ENCODE measurements at regions not wholly inside any gene's neighbourhood (a gene's known extent, or its start where the extent isn't known, plus 50 kb on each side); places are given as distances from the start of the nearest gene placed in this dataset.
A peak's percentile ranks its signal among the peaks of the same experiment; 100 is the strongest.

- Mint-ChIP-seq H3K27me3 (ENCODE audit: unreplicated experiment) (no peaks in the 10 kb centered on the region), H3K36me3 (ENCODE audit: unreplicated experiment) (peaks cover 2% of the 10 kb centered on the region), H3K4me3 (ENCODE audit: unreplicated experiment) (no peak overlapping the region), H3K9me3 (ENCODE audit: unreplicated experiment) (no peaks in the 10 kb centered on the region), H3K27ac (ENCODE audit: unreplicated experiment) (no peak overlapping the region), H3K4me1 (ENCODE audit: unreplicated experiment) (peaks cover 37% of the 10 kb centered on the region)
- no peak for DNase-seq (ENCODE audit: extremely low spot score, unreplicated experiment)
- no peak for TF ChIP-seq CTCF (IDR thresholded peaks at IDR 0.05)
Observed at GRCh38 chr6:139611327-139612134, 237.1 kb upstream of the CITED2 start.

GRCh38 chr6:139608466-139609261 is 234.2 kb upstream of the CITED2 start:
- TF ChIP-seq CTCF (IDR thresholded peaks at IDR 0.05) = no peak
- DNase-seq (ENCODE audit: extremely low spot score, unreplicated experiment) = no peak
- peak overlapping the region; percentile 96 for H3K27ac Mint-ChIP-seq (ENCODE audit: unreplicated experiment)
- H3K4me3 Mint-ChIP-seq (ENCODE audit: unreplicated experiment) = no peak overlapping the region
- no peaks in the 10 kb centered on the region for H3K36me3 Mint-ChIP-seq (ENCODE audit: unreplicated experiment)
- peaks cover 8% of the 10 kb centered on the region for H3K9me3 Mint-ChIP-seq (ENCODE audit: unreplicated experiment)
- no peaks in the 10 kb centered on the region for H3K27me3 Mint-ChIP-seq (ENCODE audit: unreplicated experiment)
- H3K4me1 Mint-ChIP-seq (ENCODE audit: unreplicated experiment) = peaks cover 42% of the 10 kb centered on the region

GRCh38 chr6:139605350-139605749 is 230.9 kb upstream of the CITED2 start:
- Mint-ChIP-seq H3K9me3 (ENCODE audit: unreplicated experiment) (peaks cover 8% of the 10 kb centered on the region), H3K4me3 (ENCODE audit: unreplicated experiment) (no peak overlapping the region)
- DNase-seq (ENCODE audit: extremely low spot score, unreplicated experiment) = no peak

GRCh38 chr6:139603581-139603980 is 229.1 kb upstream of the CITED2 start:
- peaks cover 32% of the 10 kb centered on the region for H3K4me1 Mint-ChIP-seq (ENCODE audit: unreplicated experiment)
- no peak overlapping the region for H3K4me3 Mint-ChIP-seq (ENCODE audit: unreplicated experiment)
- no peaks in the 10 kb centered on the region for H3K27me3 Mint-ChIP-seq (ENCODE audit: unreplicated experiment)
- no peak for DNase-seq (ENCODE audit: extremely low spot score, unreplicated experiment)
- TF ChIP-seq CTCF (IDR thresholded peaks at IDR 0.05) = no peak
- H3K9me3 Mint-ChIP-seq (ENCODE audit: unreplicated experiment) = peaks cover 8% of the 10 kb centered on the region
- no peak overlapping the region for H3K27ac Mint-ChIP-seq (ENCODE audit: unreplicated experiment)
- no peaks in the 10 kb centered on the region for H3K36me3 Mint-ChIP-seq (ENCODE audit: unreplicated experiment)

More at GRCh38 chr6:139605350-139605749, 230.9 kb upstream of the CITED2 start:
- no peak for TF ChIP-seq CTCF (IDR thresholded peaks at IDR 0.05)
- Mint-ChIP-seq H3K27ac (ENCODE audit: unreplicated experiment) (no peak overlapping the region), H3K4me1 (ENCODE audit: unreplicated experiment) (peaks cover 45% of the 10 kb centered on the region), H3K27me3 (ENCODE audit: unreplicated experiment) (no peaks in the 10 kb centered on the region), H3K36me3 (ENCODE audit: unreplicated experiment) (no peaks in the 10 kb centered on the region)

GRCh38 chr6:139602577-139602976 is 228.1 kb upstream of the CITED2 start:
- no peak for TF ChIP-seq CTCF (IDR thresholded peaks at IDR 0.05)
- Mint-ChIP-seq H3K4me1 (ENCODE audit: unreplicated experiment) (peaks cover 32% of the 10 kb centered on the region), H3K27ac (ENCODE audit: unreplicated experiment) (no peak overlapping the region), H3K27me3 (ENCODE audit: unreplicated experiment) (no peaks in the 10 kb centered on the region), H3K36me3 (ENCODE audit: unreplicated experiment) (no peaks in the 10 kb centered on the region), H3K4me3 (ENCODE audit: unreplicated experiment) (no peak overlapping the region), H3K9me3 (ENCODE audit: unreplicated experiment) (peaks cover 8% of the 10 kb centered on the region)
- DNase-seq (ENCODE audit: extremely low spot score, unreplicated experiment) = no peak

All from osteocyte (in vitro differentiated cells).